SU-DHL-6 (cell line): ENCODE measurements at regions not wholly inside any gene's neighbourhood (a gene's known extent, or its start where the extent isn't known, plus 50 kb on each side); places are given as distances from the start of the nearest gene placed in this dataset.
"Not testable (repeated sequence)": the region's sequence is repeated elsewhere in the genome, so short reads cannot be mapped to it uniquely, and the experiment has no call there.

Experiments used
- H2AFZ ChIP-seq: fragments of 200-600 bp; sonication (generic); 2 replicates; pipeline ENCODE4 v1.6.1; 2014; ENCODE audit warnings: low read depth, mild to moderate bottlenecking, moderate library complexity, mixed read lengths, antibody characterized with exemption, low read length; ENCODE audit not compliant: severe bottlenecking
- H3F3A ChIP-seq: fragments of 200-600 bp; shearing (Covaris generic); 2 replicates; pipeline ENCODE4 v1.6.0; 2016; ENCODE audit warnings: antibody characterized with exemption, mild to moderate bottlenecking; ENCODE audit not compliant: insufficient read depth
- H3K27ac ChIP-seq: fragments of 200-600 bp; sonication (generic); 2 replicates; pipeline ENCODE4 v1.5.1; 2016; ENCODE audit warnings: low read depth, mild to moderate bottlenecking, low read length, moderate library complexity, mixed read lengths
- H3K27me3 ChIP-seq: fragments of 200-600 bp; sonication (generic), shearing (Covaris generic); 2 replicates; pipeline ENCODE4 v1.6.0; 2014; ENCODE audit warnings: mild to moderate bottlenecking, low read length
- H3K36me3 ChIP-seq: fragments of 200-600 bp; sonication (generic); 2 replicates; pipeline ENCODE4 v1.6.1; 2014; ENCODE audit warnings: mild to moderate bottlenecking, low read length, mixed read lengths
- H3K4me2 ChIP-seq: fragments of 300-600, 200-600 bp; shearing (Covaris generic), sonication (generic); 2 replicates; pipeline ENCODE4 v1.6.0; 2014; ENCODE audit warnings: low read length, low read depth, mild to moderate bottlenecking; ENCODE audit not compliant: poor library complexity, severe bottlenecking
- H3K4me3 ChIP-seq: fragments of 200-600 bp; sonication (generic); 2 replicates; pipeline ENCODE4 v1.5.1; 2014; ENCODE audit warnings: antibody characterized with exemption, low read length, mild to moderate bottlenecking, mixed read lengths; ENCODE audit not compliant: insufficient read depth, poor library complexity, severe bottlenecking
- H3K79me2 ChIP-seq: fragments of 200-600 bp; sonication (generic); 2 replicates; pipeline ENCODE4 v1.6.1; 2014; ENCODE audit warnings: mild to moderate bottlenecking, low read length, moderate library complexity; ENCODE audit not compliant: insufficient read depth
- H3K9ac ChIP-seq: fragments of 200-600 bp; sonication (generic); 2 replicates; pipeline ENCODE4 v1.7.0; 2014; ENCODE audit warnings: mild to moderate bottlenecking, low read length
- H3K9me2 ChIP-seq: fragments of 200-600 bp; sonication (generic); replicated peaks from 2 replicates; pipeline ENCODE4 v1.6.1; 2014; ENCODE audit warnings: low read length; ENCODE audit not compliant: insufficient read depth
- H3K9me3 ChIP-seq: fragments of 200-600 bp; sonication (generic); 2 replicates; pipeline ENCODE4 v1.6.1; 2014; ENCODE audit warnings: low read length, mixed read lengths; ENCODE audit not compliant: insufficient read depth
- H4K20me1 ChIP-seq: fragments of 200-600 bp; sonication (generic); 2 replicates; pipeline ENCODE4 v1.6.1; 2014; ENCODE audit warnings: low read depth, mild to moderate bottlenecking, antibody characterized with exemption, low read length, moderate library complexity, mixed read lengths
- CTCF ChIP-seq: fragments of 200-600 bp; sonication (generic); IDR thresholded peaks from one replicate; pipeline ENCODE4 v1.5.1; 2017; ENCODE audit warnings: antibody characterized with exemption, mild to moderate bottlenecking, low read length, moderate library complexity; ENCODE audit not compliant: insufficient read depth, poor library complexity, severe bottlenecking
- EZH2phosphoT487 ChIP-seq: fragments of 200-600 bp; sonication (generic), shearing (Covaris generic); conservative IDR thresholded peaks from 2 replicates; pipeline ENCODE4 v1.6.1; 2018; ENCODE audit warnings: mild to moderate bottlenecking, antibody characterized with exemption, low read length, moderate library complexity, mixed read lengths

DNA sequence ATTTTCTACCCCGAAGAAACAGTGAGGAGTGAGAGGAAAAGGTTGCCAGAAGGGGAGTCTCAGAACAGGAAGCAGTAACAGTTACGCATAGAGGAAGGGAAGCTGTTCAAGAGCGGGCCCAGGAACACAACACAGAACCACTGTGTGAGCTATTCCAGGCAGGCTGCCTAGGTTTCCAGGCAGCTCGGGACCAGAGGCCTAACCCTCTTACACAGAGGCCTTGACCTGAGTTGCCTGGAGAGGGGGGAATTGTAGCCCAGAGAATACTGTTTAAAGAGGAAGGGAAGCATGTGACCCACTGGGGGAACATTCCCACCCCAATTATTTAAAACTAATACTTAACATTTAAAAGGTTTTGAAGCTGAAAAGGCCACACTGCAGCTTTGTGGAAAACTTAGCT lies 93.3 kb upstream of the ZNF98 start:
- Histone ChIP-seq H3K27me3 (no peaks in the 10 kb centered on the region), H3K9me3 (no peaks in the 10 kb centered on the region), H3K9me2 (no peaks in the 10 kb centered on the region), H4K20me1 (no peaks in the 10 kb centered on the region), H3K36me3 (no peaks in the 10 kb centered on the region), H2AFZ (no peak overlapping the region), H3K9ac (no peak overlapping the region), H3F3A (no peaks in the 10 kb centered on the region), H3K4me2 (no peak overlapping the region), H3K27ac (no peak overlapping the region), H3K4me3 (no peak overlapping the region), H3K79me2 (no peaks in the 10 kb centered on the region)
- TF ChIP-seq CTCF = no peak
- no peak for TF ChIP-seq EZH2phosphoT487

DNA sequence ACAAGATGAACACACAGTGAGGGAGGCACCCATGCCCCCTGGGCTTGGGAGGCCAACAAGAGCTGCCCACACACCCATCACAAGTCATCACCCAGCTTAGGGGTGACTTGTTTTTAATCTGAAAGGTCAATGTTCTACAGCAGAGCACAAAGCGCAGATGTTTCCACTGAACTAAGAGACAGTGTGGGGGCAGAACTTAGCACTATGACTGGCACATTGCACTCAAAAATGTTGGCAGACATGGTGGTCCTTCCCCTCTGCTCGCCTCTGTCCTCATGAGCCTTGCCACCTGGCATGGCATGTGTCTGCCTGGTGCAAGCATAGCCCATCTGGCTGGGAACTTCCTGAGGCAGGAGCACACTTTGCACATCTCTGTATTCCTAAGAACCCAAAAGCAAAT lies 81.4 kb upstream of the ZNF98 start:
- H3K79me2 ChIP-seq = no peaks in the 10 kb centered on the region

GRCh38 chr19:22502766-22503165 lies 80.6 kb upstream of the ZNF98 start:
- no peaks in the 10 kb centered on the region for H3K79me2 ChIP-seq
- H3K9me3 ChIP-seq = peaks cover 4% of the 10 kb centered on the region; the same call in 1 of the 2 replicates
- H3K9me2 ChIP-seq = no peaks in the 10 kb centered on the region

More for the DNA sequence above, 81.4 kb upstream of the ZNF98 start:
- H2AFZ ChIP-seq = no peak overlapping the region
- H3K27me3 ChIP-seq = no peaks in the 10 kb centered on the region
- no peaks in the 10 kb centered on the region for H3K36me3 ChIP-seq
- H3F3A ChIP-seq = no peaks in the 10 kb centered on the region
- peaks cover 4% of the 10 kb centered on the region; the same call in 1 of the 2 replicates for H3K9me3 ChIP-seq
- H3K4me3 ChIP-seq = no peak overlapping the region
- no peak overlapping the region for H3K4me2 ChIP-seq
- H3K27ac ChIP-seq = no peak overlapping the region
- TF ChIP-seq CTCF (no peak), EZH2phosphoT487 (no peak)
- H3K9me2 ChIP-seq = no peaks in the 10 kb centered on the region
- H4K20me1 ChIP-seq = no peaks in the 10 kb centered on the region
- no peak overlapping the region for H3K9ac ChIP-seq

GRCh38 chr19:22498831-22499430 lies 76.8 kb upstream of the ZNF98 start:
- H4K20me1 ChIP-seq, H3K9me2 ChIP-seq, H3K27me3 ChIP-seq, H3K79me2 ChIP-seq, H3K4me2 ChIP-seq, H3K9ac ChIP-seq, H3F3A ChIP-seq, H3K27ac ChIP-seq, H2AFZ ChIP-seq, H3K36me3 ChIP-seq, H3K4me3 ChIP-seq: not testable (repeated sequence)
- H3K9me3 ChIP-seq = peaks cover 11% of the 10 kb centered on the region; the same call in 1 of the 2 replicates

More at GRCh38 chr19:22502766-22503165, 80.6 kb upstream of the ZNF98 start:
- H3K4me3 ChIP-seq = no peak overlapping the region
- no peak for TF ChIP-seq EZH2phosphoT487
- H3K27ac ChIP-seq = no peak overlapping the region
- H4K20me1 ChIP-seq = no peaks in the 10 kb centered on the region
- H2AFZ ChIP-seq = no peak overlapping the region
- no peaks in the 10 kb centered on the region for H3K27me3 ChIP-seq
- H3K36me3 ChIP-seq = no peaks in the 10 kb centered on the region
- H3K9ac ChIP-seq = no peak overlapping the region
- H3K4me2 ChIP-seq = no peak overlapping the region
- H3F3A ChIP-seq = no peaks in the 10 kb centered on the region
